ENCODE measurements at regions not wholly inside any gene's neighbourhood (a gene's known extent, or its start where the extent isn't known, plus 50 kb on each side); places are given as distances from the start of the nearest gene placed in this dataset.
A peak's percentile ranks its signal among the peaks of the same experiment; 100 is the strongest.
"Not testable (repeated sequence)": the region's sequence is repeated elsewhere in the genome, so short reads cannot be mapped to it uniquely, and the experiment has no call there.

- DNase-seq; H3K4me1 ChIP-seq (ENCODE audit: control extremely low read depth in 1 of 4, control insufficient read depth in 4 of 4, insufficient read depth in 4 of 4, low read length in 3 of 4); H3K4me3 ChIP-seq (ENCODE audit: control insufficient read depth in 1 of 7, extremely low read depth in 1 of 7, insufficient read depth in 4 of 7, low read depth in 2 of 7, low read length in 6 of 7); H3K27me3 ChIP-seq (replicated peaks in 2 of 5; ENCODE audit: control insufficient read depth in 4 of 5, insufficient read depth in 5 of 5, low read length in 4 of 5); H3K36me3 ChIP-seq (ENCODE audit: control insufficient read depth in 4 of 4, insufficient read depth in 4 of 4, low read length in 3 of 4); POLR2A ChIA-PET; H3K27ac ChIP-seq (ENCODE audit: insufficient read depth in 1 of 2, low read depth in 1 of 2, low read length in 2 of 2, poor library complexity in 1 of 2, severe bottlenecking in 2 of 2): not testable (repeated sequence)
- peaks cover 0 to 13% (median 0%) of the 10 kb centered on the region in 5 experiments for H3K9me3 ChIP-seq (ENCODE audit: control extremely low read depth in 1 of 5, control insufficient read depth in 4 of 5, insufficient read depth in 2 of 5, low read depth in 1 of 5, low read length in 4 of 5)
- CTCF ChIA-PET: interaction anchor here (1.1 to 1.2 kb wide), 2 partner anchors 12 to 1566 kb away, joined by 4 read pairs; no protein-coding TSS in a partner anchor
- WGBS (ENCODE audit: insufficient coverage): 100% methylated on average over 4 of the region's 5 CpGs
Observed at GRCh38 chr1:200284236-200284635, 125.6 kb downstream of the ZNF281 start.

DNA sequence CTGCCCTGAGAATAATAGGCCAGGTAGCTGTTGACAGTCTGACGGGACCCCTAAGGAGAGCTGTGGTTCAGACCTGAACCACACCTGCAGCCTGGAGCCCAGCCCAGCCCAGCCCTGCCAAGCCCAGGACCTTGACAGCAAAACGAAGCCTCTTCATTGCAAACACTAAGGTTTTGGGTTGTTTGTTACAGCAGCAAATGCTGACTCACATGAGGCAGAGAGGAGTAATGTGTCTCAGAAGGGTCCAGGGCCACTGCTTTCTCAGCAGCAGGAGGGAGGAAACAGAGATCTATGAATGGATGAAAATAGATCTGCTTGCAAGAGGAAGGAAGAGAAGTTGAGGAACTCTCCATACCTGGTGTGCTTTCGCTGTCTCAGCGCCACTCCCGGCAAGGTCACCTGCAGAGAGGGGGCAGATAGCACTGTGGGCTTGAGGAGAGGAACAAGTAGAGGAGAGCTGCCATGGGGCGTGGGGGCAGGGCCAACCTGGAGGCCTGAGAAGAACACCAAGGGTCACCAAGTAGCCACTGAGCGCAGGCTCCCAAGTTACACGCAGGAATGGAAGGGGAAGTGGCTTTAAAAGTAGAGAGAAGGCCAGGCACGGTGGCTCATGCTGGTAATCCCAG, 127.2 kb downstream of the ZNF281 start:
- ChIA-PET POLR2A (no interaction called here), CTCF (interaction anchor here (1.1 kb wide), 1 partner anchor 22 kb away, joined by 3 read pairs; no protein-coding TSS in a partner anchor)
- Histone ChIP-seq H3K27ac (ENCODE audit: insufficient read depth in 1 of 2, low read depth in 1 of 2, low read length in 2 of 2, poor library complexity in 1 of 2, severe bottlenecking in 2 of 2) (no peak overlapping the region), H3K36me3 (ENCODE audit: control insufficient read depth in 4 of 4, insufficient read depth in 4 of 4, low read length in 3 of 4) (no peaks in the 10 kb centered on the region), H3K9me3 (ENCODE audit: control extremely low read depth in 1 of 5, control insufficient read depth in 4 of 5, insufficient read depth in 2 of 5, low read depth in 1 of 5, low read length in 4 of 5) (peaks cover 0 to 13% (median 0%) of the 10 kb centered on the region in 5 experiments), H3K4me1 (ENCODE audit: control extremely low read depth in 1 of 4, control insufficient read depth in 4 of 4, insufficient read depth in 4 of 4, low read length in 3 of 4) (peaks cover 0 to 8% (median 0%) of the 10 kb centered on the region in 4 experiments), H3K27me3 (replicated peaks in 2 of 5; ENCODE audit: control insufficient read depth in 4 of 5, insufficient read depth in 5 of 5, low read length in 4 of 5) (no peaks in the 10 kb centered on the region), H3K4me3 (ENCODE audit: control insufficient read depth in 1 of 7, extremely low read depth in 1 of 7, insufficient read depth in 4 of 7, low read depth in 2 of 7, low read length in 6 of 7) (no peak overlapping the region)
- WGBS (ENCODE audit: insufficient coverage): 95% methylated on average over 9 of the region's 9 CpGs
- no peak for DNase-seq

DNA sequence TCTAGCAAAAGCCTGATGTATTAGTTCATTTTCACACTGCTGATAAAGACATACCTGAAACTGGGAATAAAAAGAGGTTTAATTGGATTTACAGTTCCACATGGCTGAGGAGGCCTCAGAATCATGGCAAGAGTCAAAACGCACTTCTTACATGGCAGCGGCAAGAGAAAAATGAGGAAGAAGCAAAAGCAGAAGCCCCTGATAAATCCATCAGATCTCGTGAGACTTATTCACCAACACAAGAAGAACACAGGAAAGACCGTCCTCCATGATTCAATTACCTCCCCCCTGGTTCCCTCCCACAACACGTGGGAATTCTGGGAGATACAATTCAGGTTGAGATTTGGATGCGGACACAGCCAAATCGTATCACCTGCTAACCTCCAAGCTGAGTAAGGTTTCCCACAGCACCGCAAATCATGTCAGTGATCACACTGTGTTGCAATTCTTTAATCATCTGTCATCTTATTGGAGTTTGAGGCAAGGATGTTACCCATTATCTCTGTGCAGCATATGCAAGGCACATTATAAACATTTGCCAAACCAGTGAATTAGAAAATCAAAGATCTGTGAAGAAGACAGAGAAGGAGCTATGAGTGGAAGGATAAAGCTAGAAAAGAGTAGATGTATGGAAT, 128.5 kb downstream of the ZNF281 start:
- Histone ChIP-seq H3K36me3 (ENCODE audit: control insufficient read depth in 4 of 4, insufficient read depth in 4 of 4, low read length in 3 of 4) (no peaks in the 10 kb centered on the region), H3K4me1 (ENCODE audit: control extremely low read depth in 1 of 4, control insufficient read depth in 4 of 4, insufficient read depth in 4 of 4, low read length in 3 of 4) (peaks cover 0 to 9% (median 0%) of the 10 kb centered on the region in 4 experiments), H3K4me3 (ENCODE audit: control insufficient read depth in 1 of 7, extremely low read depth in 1 of 7, insufficient read depth in 4 of 7, low read depth in 2 of 7, low read length in 6 of 7) (no peak overlapping the region), H3K27ac (ENCODE audit: insufficient read depth in 1 of 2, low read depth in 1 of 2, low read length in 2 of 2, poor library complexity in 1 of 2, severe bottlenecking in 2 of 2) (no peak overlapping the region), H3K27me3 (replicated peaks in 2 of 5; ENCODE audit: control insufficient read depth in 4 of 5, insufficient read depth in 5 of 5, low read length in 4 of 5) (no peaks in the 10 kb centered on the region), H3K9me3 (ENCODE audit: control extremely low read depth in 1 of 5, control insufficient read depth in 4 of 5, insufficient read depth in 2 of 5, low read depth in 1 of 5, low read length in 4 of 5) (peaks cover 0 to 13% (median 0%) of the 10 kb centered on the region in 5 experiments)
- DNase-seq: peak in 2 of 3 donors; percentile 23 to 52
- POLR2A ChIA-PET: no interaction called here
- 96% methylated on average over 7 of the region's 8 CpGs for WGBS (ENCODE audit: insufficient coverage)
- CTCF ChIA-PET: interaction anchor here (1.0 to 2.7 kb wide), 8 partner anchors 21 to 277 kb away, joined by 3 to 14 read pairs (median 4); no protein-coding TSS in a partner anchor

- H3K9me3 ChIP-seq (ENCODE audit: control extremely low read depth in 1 of 5, control insufficient read depth in 4 of 5, insufficient read depth in 2 of 5, low read depth in 1 of 5, low read length in 4 of 5): peaks cover 0 to 13% (median 0%) of the 10 kb centered on the region in 5 experiments
- peak in 1 of 3 donors; percentile 32 for DNase-seq
- no peaks in the 10 kb centered on the region for H3K36me3 ChIP-seq (ENCODE audit: control insufficient read depth in 4 of 4, insufficient read depth in 4 of 4, low read length in 3 of 4)
- CTCF ChIA-PET: interaction anchor here (0.9 to 2.7 kb wide), 17 partner anchors 8 to 595 kb away, joined by 3 to 14 read pairs (median 5); no protein-coding TSS in a partner anchor
- 82% methylated on average over 4 of the region's 4 CpGs for WGBS (ENCODE audit: insufficient coverage)
- H3K27ac ChIP-seq (ENCODE audit: insufficient read depth in 1 of 2, low read depth in 1 of 2, low read length in 2 of 2, poor library complexity in 1 of 2, severe bottlenecking in 2 of 2): no peak overlapping the region
- no peaks in the 10 kb centered on the region for H3K27me3 ChIP-seq (replicated peaks in 2 of 5; ENCODE audit: control insufficient read depth in 4 of 5, insufficient read depth in 5 of 5, low read length in 4 of 5)
- peaks cover 0 to 15% (median 3%) of the 10 kb centered on the region in 4 experiments for H3K4me1 ChIP-seq (ENCODE audit: control extremely low read depth in 1 of 4, control insufficient read depth in 4 of 4, insufficient read depth in 4 of 4, low read length in 3 of 4)
- POLR2A ChIA-PET: no interaction called here
- H3K4me3 ChIP-seq (ENCODE audit: control insufficient read depth in 1 of 7, extremely low read depth in 1 of 7, insufficient read depth in 4 of 7, low read depth in 2 of 7, low read length in 6 of 7): no peak overlapping the region
Observed at GRCh38 chr1:200279810-200280411, 129.9 kb downstream of the ZNF281 start.

DNA sequence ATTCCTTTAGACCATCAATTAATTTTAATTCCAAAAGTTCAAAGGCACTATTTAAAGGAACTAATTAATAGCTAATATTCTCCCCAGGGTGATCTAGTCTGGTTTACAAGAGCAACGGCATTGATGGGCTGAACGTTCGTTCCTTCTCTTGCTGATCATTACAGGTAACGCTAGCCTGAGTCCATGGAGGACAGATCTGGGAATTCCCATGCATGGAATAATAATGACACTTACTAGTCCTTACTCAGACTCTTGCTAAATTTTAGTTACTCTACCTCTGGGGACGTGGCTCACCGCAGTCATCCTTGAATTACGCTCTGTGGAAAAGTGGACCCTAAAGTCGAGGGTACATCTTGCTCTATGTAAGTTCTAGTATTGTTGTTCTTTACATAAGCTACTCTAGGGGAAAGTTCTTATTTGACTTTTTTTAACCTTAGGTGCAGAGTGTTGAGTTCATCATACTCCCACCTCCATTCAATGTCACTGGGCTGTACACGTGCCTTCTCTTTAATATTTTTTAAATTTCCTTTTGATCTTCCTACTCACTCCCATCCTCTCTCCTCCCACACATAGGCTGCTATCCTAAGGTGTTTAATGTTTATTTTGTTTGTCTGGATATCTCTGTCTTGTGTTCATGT, 133.9 kb downstream of the ZNF281 start:
- WGBS (ENCODE audit: insufficient coverage): 95% methylated on average over 7 of the region's 9 CpGs
- Histone ChIP-seq H3K4me3 (ENCODE audit: control insufficient read depth in 1 of 7, extremely low read depth in 1 of 7, insufficient read depth in 4 of 7, low read depth in 2 of 7, low read length in 6 of 7) (no peak overlapping the region), H3K27ac (ENCODE audit: insufficient read depth in 1 of 2, low read depth in 1 of 2, low read length in 2 of 2, poor library complexity in 1 of 2, severe bottlenecking in 2 of 2) (no peak overlapping the region), H3K36me3 (ENCODE audit: control insufficient read depth in 4 of 4, insufficient read depth in 4 of 4, low read length in 3 of 4) (no peaks in the 10 kb centered on the region), H3K9me3 (ENCODE audit: control extremely low read depth in 1 of 5, control insufficient read depth in 4 of 5, insufficient read depth in 2 of 5, low read depth in 1 of 5, low read length in 4 of 5) (peaks cover 0 to 7% (median 0%) of the 10 kb centered on the region in 5 experiments), H3K4me1 (ENCODE audit: control extremely low read depth in 1 of 4, control insufficient read depth in 4 of 4, insufficient read depth in 4 of 4, low read length in 3 of 4) (peaks cover 0 to 7% (median 3%) of the 10 kb centered on the region in 4 experiments), H3K27me3 (replicated peaks in 2 of 5; ENCODE audit: control insufficient read depth in 4 of 5, insufficient read depth in 5 of 5, low read length in 4 of 5) (no peaks in the 10 kb centered on the region)
- POLR2A ChIA-PET: no interaction called here
- DNase-seq: no peak
- CTCF ChIA-PET: interaction anchor here (0.7 to 3.4 kb wide), 25 partner anchors 10 to 592 kb away, joined by 3 to 32 read pairs (median 4); no protein-coding TSS in a partner anchor

DNA sequence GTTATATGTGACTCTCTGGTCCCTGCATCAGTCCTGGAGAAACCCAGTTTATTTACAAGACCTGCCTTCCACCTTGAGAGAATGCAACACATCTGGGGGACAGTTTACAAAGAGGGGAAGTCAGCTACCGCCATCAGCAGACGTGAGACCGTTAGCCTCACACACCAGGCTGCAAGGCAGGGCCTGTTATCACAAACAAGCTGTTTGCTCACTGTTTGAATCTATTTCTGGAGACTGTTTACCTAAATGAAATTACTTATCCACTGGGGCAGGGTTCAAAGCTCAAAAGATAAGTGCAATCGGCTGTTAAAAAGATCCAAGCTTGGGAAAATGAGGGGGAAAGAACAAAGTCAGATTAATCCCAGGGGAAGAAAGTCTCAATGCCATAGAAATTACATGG, 134.4 kb downstream of the ZNF281 start:
- Histone ChIP-seq H3K9me3 (ENCODE audit: control extremely low read depth in 1 of 5, control insufficient read depth in 4 of 5, insufficient read depth in 2 of 5, low read depth in 1 of 5, low read length in 4 of 5) (peaks cover 0 to 3% (median 0%) of the 10 kb centered on the region in 5 experiments), H3K4me1 (ENCODE audit: control extremely low read depth in 1 of 4, control insufficient read depth in 4 of 4, insufficient read depth in 4 of 4, low read length in 3 of 4) (peaks cover 0 to 7% (median 3%) of the 10 kb centered on the region in 4 experiments), H3K27ac (ENCODE audit: insufficient read depth in 1 of 2, low read depth in 1 of 2, low read length in 2 of 2, poor library complexity in 1 of 2, severe bottlenecking in 2 of 2) (no peak overlapping the region), H3K4me3 (ENCODE audit: control insufficient read depth in 1 of 7, extremely low read depth in 1 of 7, insufficient read depth in 4 of 7, low read depth in 2 of 7, low read length in 6 of 7) (no peak overlapping the region), H3K36me3 (ENCODE audit: control insufficient read depth in 4 of 4, insufficient read depth in 4 of 4, low read length in 3 of 4) (no peaks in the 10 kb centered on the region), H3K27me3 (replicated peaks in 2 of 5; ENCODE audit: control insufficient read depth in 4 of 5, insufficient read depth in 5 of 5, low read length in 4 of 5) (no peaks in the 10 kb centered on the region)
- ChIA-PET CTCF (interaction anchor here (0.7 to 3.4 kb wide), 21 partner anchors 10 to 591 kb away, joined by 3 to 32 read pairs (median 3); no protein-coding TSS in a partner anchor), POLR2A (interaction anchor here (0.6 kb wide), 1 partner anchor 50 kb away, joined by 3 read pairs; no protein-coding TSS in a partner anchor)
- peak in 2 of 3 donors; percentile 50 to 62 for DNase-seq
- 90% methylated on average over 2 of the region's 4 CpGs for WGBS (ENCODE audit: insufficient coverage)
